Heart left ventricle (tissue), 16 donors: ENCODE measurements at regions not wholly inside any gene's neighbourhood (a gene's known extent, or its start where the extent isn't known, plus 50 kb on each side); places are given as distances from the start of the nearest gene placed in this dataset.

ENCODE experiments used
- ATAC-seq, 4 donors: fragments of 200-7000 bp; cut with Tn5 transposase; one replicate each; pipeline ENCODE4 v1.9.1; 2020 to 2022; ENCODE audit warnings: moderate library complexity in 4 of 4, mild to moderate bottlenecking in 3 of 4, moderate number of reproducible peaks in 1 of 4
- DNase-seq, 5 donors: peaks; one replicate each; pipeline ENCODE4 v3.0.0-alpha.2; 2020
- H3K27ac ChIP-seq, 12 donors: fragments of 200-600 bp; sonication (generic) in 4 of 12; one replicate each; pipeline versions ENCODE4 v1.5.0 to v1.8.0; 2016 to 2022; ENCODE audit warnings: mild to moderate bottlenecking in 2 of 12
- H3K27me3 ChIP-seq, 9 donors: fragments of 200-600 bp; sonication (generic) in 2 of 9; one replicate each; pipeline versions ENCODE4 v1.5.1 to v1.8.0; 2016 to 2022; ENCODE audit warnings: mild to moderate bottlenecking in 3 of 9
- H3K36me3 ChIP-seq, 9 donors: fragments of 200-600 bp; sonication (generic) in 2 of 9; one replicate each; pipeline versions ENCODE4 v1.5.0 to v1.8.0; 2018 to 2022; ENCODE audit warnings: mild to moderate bottlenecking in 2 of 9
- H3K4me1 ChIP-seq, 12 donors: fragments of 200-600 bp; sonication (generic) in 4 of 12; one replicate each; pipeline versions ENCODE4 v1.5.0 to v1.8.0; 2016 to 2022; ENCODE audit warnings: mild to moderate bottlenecking in 3 of 12
- H3K4me3 ChIP-seq, 12 donors: fragments of 200-600 bp; sonication (generic) in 4 of 12; one replicate each; pipeline versions ENCODE4 v1.5.0 to v1.8.0; 2017 to 2022; ENCODE audit warnings: mild to moderate bottlenecking in 9 of 12, moderate library complexity in 4 of 12
- H3K9me3 ChIP-seq, 12 donors: fragments of 200-600 bp; sonication (generic) in 4 of 12; one replicate each; pipeline versions ENCODE4 v1.5.0 to v1.8.0; 2016 to 2022; ENCODE audit warnings: mild to moderate bottlenecking in 1 of 12
- POLR2A ChIP-seq, 2 donors: fragments of 450-650 bp; IDR thresholded peaks; one replicate each; pipeline ENCODE4 v1.6.1; 2017; ENCODE audit warnings: antibody characterized with exemption in 2 of 2, mild to moderate bottlenecking in 2 of 2, moderate library complexity in 2 of 2
- WGBS, 4 donors: extraction: QIAGEN DNeasy Blood & Tissue Kit in 2 of 4; methylation state at CpG; one replicate each; pipeline versions ENCODE4 v1.1.5 to v1.1.7; 2013 to 2018; 5-methylcytosine and 5-hydroxymethylcytosine counted together
- intact Hi-C, 10 donors: fragments of 100-400 bp; cut with DNase I; formaldehyde crosslinking; loops; one replicate each; pipeline versions ENCODE4 v1.11.1 to v1.14.2; 2022
- TF ChIP-seq, protein P1 (sequence below), 12 donors: fragments of 200-600 bp; sonication (generic) in 4 of 12; IDR thresholded peaks; one replicate each; pipeline versions ENCODE4 v1.5.0 to v1.8.0; 2018 to 2022; ENCODE audit warnings: antibody characterized with exemption in 12 of 12, mild to moderate bottlenecking in 5 of 12
- donor health status: ischemic (EF 13 %, LVEDD 7.1; RV severe dilation, severe dysfunction).
- donor health status: healthy with polysubstance abuse.
- donor health status: DM: no; HTN: yes; CAD: no.
- donor health status: DM: no; HTN: no; CAD: no.
- donor health status: ischemic (EF 25% LVEDD 6.9; RV normal size, moderate dysfunction).
- donor health status: ischemic (EF 25% LVEDD 5.7; RV mildly dilated, moderate dysfunction).
- donor health status: healthy.
- donor health status: DM: yes; HTN: yes; CAD: no.
- donor health status: ischemic (EF 35%, LVEDD 5.7; RV mildly dilated, moderate dysfunction).
- donor health status: nonischemic (EF 11% LVEDD 7.7; RV severe dilation, severe dysfunction).
- donor health status: DM: yes; HTN: yes; CAD: no.
- donor health status: PGD.
- donor health status: ischemic (EF 29% LVEDD 5.4; RV normal size, mild dysfunction).
- donor health status: nonischemic (EF 23%, LVEDD 6.1; RV moderate dilation, normal function).

DNA sequence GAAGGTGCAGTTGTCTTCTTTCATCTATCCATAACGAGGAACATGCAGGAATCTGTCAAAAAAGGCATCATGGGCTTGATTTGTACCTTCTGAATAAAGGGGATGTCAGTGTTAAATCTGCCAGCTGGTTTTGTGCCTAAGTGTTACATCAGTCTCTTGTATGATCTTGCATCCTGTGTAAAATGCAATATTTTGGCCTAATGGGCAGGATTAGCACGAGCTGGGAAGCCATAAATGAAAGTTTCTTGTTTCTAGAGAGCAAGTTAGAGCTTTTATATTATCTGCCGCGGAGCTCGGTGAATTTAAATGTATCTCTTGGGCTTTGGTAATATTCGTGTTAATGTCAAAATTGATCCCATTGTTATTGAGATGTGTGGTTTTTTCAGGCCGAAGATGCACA is 526.1 kb upstream of the WWC1 start:
- 78 to 80% (median 79%) methylated on average over 7 of the region's 7 CpGs for WGBS, 4 donors
- Histone ChIP-seq H3K27me3 (peaks cover 0 to 15% (median 0%) of the 10 kb centered on the region in 9 donors), H3K4me3 (no peak overlapping the region), H3K4me1 (no peaks in the 10 kb centered on the region), H3K9me3 (no peaks in the 10 kb centered on the region), H3K27ac (no peak overlapping the region), H3K36me3 (no peaks in the 10 kb centered on the region)
- ATAC-seq (no peak), DNase-seq (no peak)
- intact Hi-C loops = no loop called here
- TF ChIP-seq POLR2A (IDR thresholded peaks at IDR 0.05) = no peak
- TF ChIP-seq, protein P1, sequence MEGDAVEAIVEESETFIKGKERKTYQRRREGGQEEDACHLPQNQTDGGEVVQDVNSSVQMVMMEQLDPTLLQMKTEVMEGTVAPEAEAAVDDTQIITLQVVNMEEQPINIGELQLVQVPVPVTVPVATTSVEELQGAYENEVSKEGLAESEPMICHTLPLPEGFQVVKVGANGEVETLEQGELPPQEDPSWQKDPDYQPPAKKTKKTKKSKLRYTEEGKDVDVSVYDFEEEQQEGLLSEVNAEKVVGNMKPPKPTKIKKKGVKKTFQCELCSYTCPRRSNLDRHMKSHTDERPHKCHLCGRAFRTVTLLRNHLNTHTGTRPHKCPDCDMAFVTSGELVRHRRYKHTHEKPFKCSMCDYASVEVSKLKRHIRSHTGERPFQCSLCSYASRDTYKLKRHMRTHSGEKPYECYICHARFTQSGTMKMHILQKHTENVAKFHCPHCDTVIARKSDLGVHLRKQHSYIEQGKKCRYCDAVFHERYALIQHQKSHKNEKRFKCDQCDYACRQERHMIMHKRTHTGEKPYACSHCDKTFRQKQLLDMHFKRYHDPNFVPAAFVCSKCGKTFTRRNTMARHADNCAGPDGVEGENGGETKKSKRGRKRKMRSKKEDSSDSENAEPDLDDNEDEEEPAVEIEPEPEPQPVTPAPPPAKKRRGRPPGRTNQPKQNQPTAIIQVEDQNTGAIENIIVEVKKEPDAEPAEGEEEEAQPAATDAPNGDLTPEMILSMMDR (IDR thresholded peaks at IDR 0.05) = no peak

DNA sequence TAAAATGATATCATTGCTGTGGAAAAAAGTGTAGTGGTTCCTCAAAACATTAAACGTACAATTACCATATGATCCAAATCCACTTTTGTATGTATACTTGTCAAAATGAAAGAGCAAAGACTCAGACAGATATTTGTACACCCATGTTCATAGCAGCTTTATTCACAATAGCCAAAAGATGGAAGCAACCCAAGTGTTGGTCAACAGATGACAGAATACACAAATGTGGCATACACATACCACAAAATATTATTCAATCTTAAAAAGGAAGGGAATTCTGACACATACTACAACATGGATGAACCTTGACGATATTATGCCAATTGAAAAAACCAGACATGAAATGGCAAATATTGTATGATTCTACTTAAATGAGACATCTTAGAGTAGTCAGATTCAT is 524.5 kb upstream of the WWC1 start:
- intact Hi-C loops = no loop called here
- WGBS, 4 donors = 41 to 46% (median 44%) methylated on average over 2 of the region's 2 CpGs
- Histone ChIP-seq H3K36me3 (no peaks in the 10 kb centered on the region), H3K4me3 (no peak overlapping the region), H3K27ac (no peak overlapping the region), H3K9me3 (no peaks in the 10 kb centered on the region), H3K27me3 (peaks cover 0 to 15% (median 0%) of the 10 kb centered on the region in 9 donors), H3K4me1 (no peaks in the 10 kb centered on the region)
- DNase-seq (no peak), ATAC-seq (no peak)
- TF ChIP-seq, protein P1 (IDR thresholded peaks at IDR 0.05) = no peak
- TF ChIP-seq POLR2A (IDR thresholded peaks at IDR 0.05) = no peak

DNA sequence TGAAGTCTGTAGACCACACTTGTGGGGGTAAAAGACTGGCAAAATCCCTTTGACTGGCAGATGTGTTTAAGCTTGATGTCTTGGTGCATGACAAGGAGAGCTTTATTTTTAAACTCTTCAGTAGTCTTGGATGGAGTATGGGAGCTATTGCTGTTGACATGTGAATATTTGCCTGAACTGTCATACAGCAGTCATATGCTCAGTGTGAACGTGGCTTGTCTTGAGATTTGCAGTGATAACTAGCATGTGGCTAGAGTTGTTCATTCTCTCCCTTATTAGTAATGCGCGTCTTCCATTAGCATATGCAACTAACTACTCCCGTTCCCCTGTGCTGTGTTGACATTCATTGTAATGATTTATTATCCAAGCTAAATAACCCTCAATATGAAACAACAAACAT is 523.6 kb upstream of the WWC1 start:
- intact Hi-C loops = no loop called here
- WGBS, 4 donors = 68 to 74% (median 68%) methylated on average over 4 of the region's 4 CpGs
- no peak for DNase-seq

DNA sequence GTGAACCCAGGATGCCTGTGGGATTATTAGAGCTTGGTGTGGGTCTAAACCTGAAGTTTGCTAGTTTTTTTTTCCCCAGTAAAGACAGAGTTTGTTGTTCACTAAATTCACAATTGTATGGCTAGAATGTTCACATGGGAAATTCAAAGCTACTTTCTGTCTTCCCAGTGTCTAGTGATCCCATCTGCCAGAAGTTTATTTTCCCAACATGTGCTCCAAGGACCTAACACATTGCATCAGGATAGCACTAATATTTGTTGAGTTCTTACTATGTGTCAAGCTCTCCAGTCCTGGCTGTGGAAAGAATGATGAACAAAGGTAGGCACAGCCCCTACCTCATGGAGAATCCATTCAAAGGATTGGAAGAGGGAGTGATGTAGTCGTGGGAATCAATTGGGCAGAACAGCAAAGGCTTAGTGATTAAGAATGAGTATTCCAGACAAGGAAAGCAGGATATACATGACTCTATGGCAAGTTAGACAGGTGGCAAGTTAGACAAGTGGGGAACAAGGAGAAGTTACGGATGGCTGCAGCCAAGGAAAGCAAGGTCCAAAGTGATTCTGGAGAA is 521.5 kb upstream of the WWC1 start:
- no peaks in the 10 kb centered on the region for H3K4me1 ChIP-seq
- no peak for ATAC-seq
- no peak for TF ChIP-seq POLR2A (IDR thresholded peaks at IDR 0.05)
- no peaks in the 10 kb centered on the region for H3K36me3 ChIP-seq
- H3K27me3 ChIP-seq = peaks cover 0 to 11% (median 0%) of the 10 kb centered on the region in 9 donors
- DNase-seq = no peak
- H3K27ac ChIP-seq = no peak overlapping the region
- WGBS, 4 donors = 79 to 86% (median 85%) methylated on average over 2 of the region's 2 CpGs
- H3K9me3 ChIP-seq = no peaks in the 10 kb centered on the region
- intact Hi-C loops = no loop called here
- H3K4me3 ChIP-seq = no peak overlapping the region

More for the DNA sequence above, 523.6 kb upstream of the WWC1 start:
- Histone ChIP-seq H3K36me3 (no peaks in the 10 kb centered on the region), H3K27ac (no peak overlapping the region), H3K9me3 (no peaks in the 10 kb centered on the region), H3K27me3 (peaks cover 0 to 15% (median 0%) of the 10 kb centered on the region in 9 donors), H3K4me3 (no peak overlapping the region), H3K4me1 (no peaks in the 10 kb centered on the region)
- no peak for ATAC-seq
- TF ChIP-seq, protein P1 (IDR thresholded peaks at IDR 0.05) = no peak
- TF ChIP-seq POLR2A (IDR thresholded peaks at IDR 0.05) = no peak

DNA sequence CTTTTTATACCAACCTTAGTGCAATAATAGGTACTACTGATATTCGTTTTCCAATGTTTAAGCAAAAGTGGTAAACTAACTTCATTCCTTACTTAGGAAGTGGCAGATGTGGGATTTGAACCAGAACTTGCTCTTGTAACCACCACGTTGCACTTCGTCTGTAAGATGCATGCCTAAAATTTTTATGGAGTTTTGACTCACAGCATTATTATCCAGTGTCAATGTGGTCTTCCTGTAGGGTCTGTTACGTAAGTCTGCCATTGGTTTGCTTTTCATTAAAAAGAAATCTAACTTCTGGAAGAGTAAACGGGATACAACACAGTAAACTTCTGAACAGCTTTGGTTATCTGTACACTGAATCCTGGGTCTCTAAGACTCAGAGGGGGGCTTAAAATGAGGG is 521.0 kb upstream of the WWC1 start:
- TF ChIP-seq, protein P1 (IDR thresholded peaks at IDR 0.05) = no peak
- TF ChIP-seq POLR2A (IDR thresholded peaks at IDR 0.05) = no peak
- DNase-seq (no peak), ATAC-seq (no peak)
- WGBS, 4 donors = 71 to 84% (median 83%) methylated on average over 5 of the region's 5 CpGs
- H3K9me3 ChIP-seq = no peaks in the 10 kb centered on the region
- intact Hi-C loops = no loop called here
- peaks cover 0 to 11% (median 0%) of the 10 kb centered on the region in 9 donors for H3K27me3 ChIP-seq
- no peak overlapping the region for H3K27ac ChIP-seq
- H3K4me1 ChIP-seq = no peaks in the 10 kb centered on the region
- H3K4me3 ChIP-seq = no peak overlapping the region
- no peaks in the 10 kb centered on the region for H3K36me3 ChIP-seq
